Stimulated activated CD8-positive, alpha-beta memory T cell treated with anti-CD3 and anti-CD28 coated beads, Interleukin-2, amount 100 ng/mL, for 48 hours (primary cell): ENCODE measurements at regions not wholly inside any gene's neighbourhood (a gene's known extent, or its start where the extent isn't known, plus 50 kb on each side); places are given as distances from the start of the nearest gene placed in this dataset.
A peak's percentile ranks its signal among the peaks of the same experiment; 100 is the strongest.

Experiments used
- DNase-seq, 2 donors: peaks; one replicate each; pipeline ENCODE4 v3.0.0-alpha.2; 2020; ENCODE audit warnings: low read depth in 2 of 2

- DNase-seq, result no peak
Measured at GRCh38 chr17:65365169-65365568, 196.3 kb downstream of the AXIN2 start.

GRCh38 chr17:65364438-65364837 is 197.0 kb downstream of the AXIN2 start:
- no peak for DNase-seq

GRCh38 chr17:65362826-65363225 is 198.6 kb downstream of the AXIN2 start:
- DNase-seq, result no peak

GRCh38 chr17:65360961-65361552 is 200.4 kb downstream of the AXIN2 start:
- DNase-seq, result no peak

GRCh38 chr17:65359016-65359415 is 202.4 kb downstream of the AXIN2 start:
- DNase-seq, result peak; percentile 21 to 25

- DNase-seq, result no peak
Measured at GRCh38 chr17:65356536-65356935, 204.9 kb downstream of the AXIN2 start.

GRCh38 chr17:65355246-65355645 is 206.2 kb downstream of the AXIN2 start:
- no peak for DNase-seq

- no peak for DNase-seq
Measured at GRCh38 chr17:65349916-65350315, 211.5 kb downstream of the AXIN2 start.

- no peak for DNase-seq
Measured at GRCh38 chr17:65346166-65346565, 209.0 kb downstream of the RGS9 start.

- peak in 1 of 2 donors; percentile 9 for DNase-seq
Measured at GRCh38 chr17:65345261-65346005, 208.3 kb downstream of the RGS9 start.

GRCh38 chr17:65340401-65340800 is 203.2 kb downstream of the RGS9 start:
- no peak for DNase-seq

- no peak for DNase-seq
Measured at GRCh38 chr17:65334406-65334805, 197.2 kb downstream of the RGS9 start.

- no peak for DNase-seq
Measured at GRCh38 chr17:65332779-65333178, 195.6 kb downstream of the RGS9 start.

GRCh38 chr17:65332375-65332774 is 195.2 kb downstream of the RGS9 start:
- DNase-seq, result no peak

GRCh38 chr17:65328567-65328966 is 191.4 kb downstream of the RGS9 start:
- no peak for DNase-seq

- DNase-seq, result no peak
Measured at GRCh38 chr17:65324611-65325342, 187.6 kb downstream of the RGS9 start.

GRCh38 chr17:65323049-65323448 is 185.9 kb downstream of the RGS9 start:
- no peak for DNase-seq

- DNase-seq, result no peak
Measured at GRCh38 chr17:65320820-65321219, 183.7 kb downstream of the RGS9 start.

GRCh38 chr17:65314212-65314611 is 177.0 kb downstream of the RGS9 start:
- DNase-seq, result peak in 1 of 2 donors; percentile 9

GRCh38 chr17:65312718-65313377 is 175.7 kb downstream of the RGS9 start:
- no peak for DNase-seq

GRCh38 chr17:65311261-65311660 is 174.1 kb downstream of the RGS9 start:
- no peak for DNase-seq

- DNase-seq, result no peak
Measured at GRCh38 chr17:65307961-65308316, 170.8 kb downstream of the RGS9 start.
